ENCODE measurements at regions not wholly inside any gene's neighbourhood (a gene's known extent, or its start where the extent isn't known, plus 50 kb on each side); places are given as distances from the start of the nearest gene placed in this dataset.

DNA sequence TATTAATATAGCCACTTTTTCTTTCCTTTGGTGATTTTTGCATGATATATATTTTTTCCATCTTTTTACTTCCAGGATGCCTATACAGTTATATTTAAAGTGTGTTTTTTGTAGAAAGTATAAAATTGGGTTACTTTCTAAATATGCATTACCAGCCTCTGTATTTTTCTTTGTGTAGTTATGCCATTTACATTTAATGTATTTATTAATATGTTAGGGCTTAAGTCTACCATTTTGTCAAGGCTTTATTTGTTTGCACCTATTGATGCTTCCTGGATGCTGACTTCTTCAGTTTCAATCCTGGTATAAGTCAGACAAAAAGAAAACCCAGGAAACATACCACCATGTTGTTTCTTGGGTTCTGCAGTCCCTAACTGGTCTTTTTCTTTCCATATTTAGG, 911.1 kb upstream of the GOT2 start:
- no peak for TF ChIP-seq CTCF (IDR thresholded peaks at IDR 0.05)
- no peak for TF ChIP-seq POLR2A (IDR thresholded peaks at IDR 0.05)
